HCT116 (cell line): ENCODE measurements at regions not wholly inside any gene's neighbourhood (a gene's known extent, or its start where the extent isn't known, plus 50 kb on each side); places are given as distances from the start of the nearest gene placed in this dataset.

Source experiments
- ATAC-seq: fragments of 200-7000 bp; cut with Tn5 transposase; 2 replicates; pipeline ENCODE4 v1.9.1; 2020; ENCODE audit warnings: mild to moderate bottlenecking, moderate library complexity
- BruUV-seq: library from RNA; stranded (reverse); fragments of 400-500 nt; replicated peaks from 2 replicates; lab custom pipeline; 2021; lab: Mats Ljungman, UMichigan
- CTCF ChIA-PET: fragments of 300-600 bp; sonication (Branson Sonifier 250); formaldehyde crosslinking; loops from one replicate; lab custom pipeline; 2021; ENCODE audit warnings: antibody characterized with exemption; lab: Charles Lee
- POLR2A ChIA-PET: fragments of 300-600, 350-600 bp; sonication (Branson Sonifier 250); formaldehyde crosslinking; loops from one replicate; lab custom pipeline; 2021; ENCODE audit warnings: antibody characterized with exemption; lab: Charles Lee
- RAD21 ChIA-PET, 2 experiments: fragments of 300-600 bp; sonication (Branson Sonifier 250); formaldehyde crosslinking; loops; one replicate each; lab custom pipeline; 2023; ENCODE audit warnings: low total read pairs in 2 of 2; ENCODE audit not compliant: uncharacterized antibody in 2 of 2, unreplicated experiment in 2 of 2, low non-redundant PET in 1 of 2; lab: Charles Lee
- DNase-seq: peaks from one replicate; pipeline ENCODE4 v3.0.0-alpha.2; 2010; ENCODE audit warnings: low read depth, low spot score
- H2AFZ ChIP-seq: fragments of 200-600 bp; shearing (Covaris generic), sonication (generic); 2 replicates; pipeline ENCODE4 v1.6.1; 2017; ENCODE audit warnings: low read depth, mixed run types, mixed read lengths, antibody characterized with exemption, low read length; ENCODE audit not compliant: poor library complexity, severe bottlenecking
- H3K27ac ChIP-seq: 2 replicates; pipeline ENCODE4 v1.5.1; 2012; ENCODE audit warnings: low read depth, low read length
- H3K27me3 ChIP-seq: fragments of 200-600 bp; sonication (generic); 2 replicates; pipeline ENCODE4 v1.6.1; 2016; ENCODE audit warnings: mixed run types, low read length, mixed read lengths; ENCODE audit not compliant: insufficient read depth
- H3K36me3 ChIP-seq, 2 experiments: fragments of 200-500 bp in 1 of 2; fragments of 200-600 bp in 1 of 2; sonication (Bioruptor generic) in 1 of 2; sonication (generic) in 1 of 2; 2 replicates each; pipeline versions ENCODE4 v1.5.1 to v1.6.1; 2014 to 2016; ENCODE audit warnings: low read length in 2 of 2, inconsistent platforms in 1 of 2, mixed read lengths in 1 of 2, mixed run types in 1 of 2; ENCODE audit not compliant: insufficient read depth in 2 of 2, control insufficient read depth in 1 of 2
- H3K4me1 ChIP-seq, 2 experiments: fragments of 200-600 bp in 1 of 2; sonication (generic) in 1 of 2; 2 replicates each; pipeline versions ENCODE4 v1.5.1 to v1.6.1; 2012 to 2017; ENCODE audit warnings: low read length in 2 of 2, inconsistent platforms in 1 of 2, mild to moderate bottlenecking in 1 of 2, mixed read lengths in 1 of 2, mixed run types in 1 of 2, moderate library complexity in 1 of 2; ENCODE audit not compliant: insufficient read depth in 2 of 2, control insufficient read depth in 1 of 2
- H3K4me2 ChIP-seq: fragments of 200-600 bp; sonication (generic); 2 replicates; pipeline ENCODE4 v1.6.1; 2017; ENCODE audit warnings: mixed run types, low read length, mixed read lengths
- H3K4me3 ChIP-seq, 2 experiments: fragments of 200-600 bp in 1 of 2; sonication (generic) in 1 of 2; replicated peaks in 1 of 2; 2 replicates each; pipeline ENCODE4 v1.5.1; 2011 to 2016; ENCODE audit warnings: low read length in 2 of 2, control low read depth in 1 of 2, low read depth in 1 of 2, mild to moderate bottlenecking in 1 of 2, mixed read lengths in 1 of 2, mixed run types in 1 of 2
- H3K79me2 ChIP-seq: fragments of 200-600 bp; sonication (generic); 2 replicates; pipeline ENCODE4 v1.6.1; 2017; ENCODE audit warnings: mild to moderate bottlenecking, mixed run types, low read length, moderate library complexity, mixed read lengths; ENCODE audit not compliant: insufficient read depth
- H3K9ac ChIP-seq: fragments of 200-600 bp; sonication (generic); 2 replicates; pipeline ENCODE4 v1.6.1; 2016; ENCODE audit warnings: low read length, mixed read lengths
- H3K9me2 ChIP-seq: fragments of 200-600 bp; sonication (generic), shearing (Covaris generic); 2 replicates; pipeline ENCODE4 v1.6.1; 2017; ENCODE audit warnings: mixed run types, mild to moderate bottlenecking, moderate library complexity; ENCODE audit not compliant: insufficient read depth
- H3K9me3 ChIP-seq, 2 experiments: fragments of 200-500 bp in 1 of 2; fragments of 200-600 bp in 1 of 2; sonication (Bioruptor generic) in 1 of 2; sonication (generic) in 1 of 2; 2 replicates each; pipeline ENCODE4 v1.6.1; 2014 to 2017; ENCODE audit warnings: low read length in 2 of 2, mixed read lengths in 2 of 2, inconsistent platforms in 1 of 2, low read depth in 1 of 2, mild to moderate bottlenecking in 1 of 2, mixed run types in 1 of 2, moderate library complexity in 1 of 2; ENCODE audit not compliant: control insufficient read depth in 1 of 2, insufficient read depth in 1 of 2
- H4K20me1 ChIP-seq: fragments of 200-600 bp; sonication (generic), shearing (Covaris generic); 2 replicates; pipeline ENCODE4 v1.6.1; 2017; ENCODE audit warnings: mixed run types, mild to moderate bottlenecking, moderate library complexity; ENCODE audit not compliant: insufficient read depth
- ATF3 ChIP-seq: IDR thresholded peaks from 2 replicates; pipeline ENCODE4 v1.6.1; 2012
- CBX3 ChIP-seq: IDR thresholded peaks from 2 replicates; pipeline ENCODE4 v1.6.1; 2012; ENCODE audit warnings: low read depth
- CTCF ChIP-seq, 3 experiments: fragments of 200-600 bp in 1 of 3; sonication (generic) in 1 of 3; IDR thresholded peaks in 2 of 3; conservative IDR thresholded peaks in 1 of 3; 2 replicates each; pipeline ENCODE4 v1.5.1; 2012 to 2017; ENCODE audit warnings: low read depth in 2 of 3, low read length in 2 of 3, antibody characterized with exemption in 1 of 3, borderline replicate concordance in 1 of 3, control low read depth in 1 of 3, mild to moderate bottlenecking in 1 of 3, mixed read lengths in 1 of 3, mixed run types in 1 of 3, moderate library complexity in 1 of 3; ENCODE audit not compliant: insufficient read depth in 1 of 3
- EGR1 ChIP-seq: IDR thresholded peaks from 2 replicates; pipeline ENCODE4 v1.6.1; 2012; ENCODE audit warnings: low read depth
- ELF1 ChIP-seq: IDR thresholded peaks from 2 replicates; pipeline ENCODE4 v1.6.1; 2012; ENCODE audit warnings: low read depth, borderline replicate concordance
- EZH2 ChIP-seq: fragments of 200-600 bp; sonication (generic); IDR thresholded peaks from 2 replicates; pipeline ENCODE4 v1.6.1; 2017; ENCODE audit warnings: antibody characterized with exemption, mixed run types
- MAX ChIP-seq: IDR thresholded peaks from 2 replicates; pipeline ENCODE4 v1.6.1; 2012
- RAD21 ChIP-seq: IDR thresholded peaks from 2 replicates; pipeline ENCODE4 v1.6.1; 2012; ENCODE audit warnings: low read depth, mild to moderate bottlenecking
- REST ChIP-seq: IDR thresholded peaks from 2 replicates; pipeline ENCODE4 v1.6.1; 2012; ENCODE audit warnings: low read depth
- SP1 ChIP-seq: IDR thresholded peaks from 2 replicates; pipeline ENCODE4 v1.6.1; 2012; ENCODE audit warnings: low read depth
- SRF ChIP-seq: IDR thresholded peaks from 2 replicates; pipeline ENCODE4 v1.6.1; 2012; ENCODE audit warnings: low read depth
- ZBTB33 ChIP-seq: IDR thresholded peaks from 2 replicates; pipeline ENCODE4 v1.6.1; 2011; ENCODE audit warnings: mild to moderate bottlenecking, low read length, moderate library complexity; ENCODE audit not compliant: insufficient replicate concordance; ENCODE audit errors: extremely low read depth
- ZFX ChIP-seq: fragments of 450-650 bp; IDR thresholded peaks from 2 replicates; pipeline ENCODE4 v1.6.1; 2017
- intact Hi-C: fragments of 100-400 bp; cut with micrococcal nuclease; formaldehyde crosslinking; loops from 2 replicates; pipeline ENCODE4 v1.10.0; 2022

- no peak for TF ChIP-seq CTCF (IDR thresholded peaks at IDR 0.05 in 2 of 3, conservative IDR thresholded peaks at IDR 0.05 in 1 of 3; ENCODE audit: borderline replicate concordance in 1 of 3, insufficient read depth in 1 of 3, low read depth in 2 of 3, low read length in 2 of 3)
- no peak for TF ChIP-seq ELF1
- TF ChIP-seq SRF = no peak
- no peak for TF ChIP-seq MAX
- TF ChIP-seq ZFX = no peak
These were observed 126.2 kb upstream of the C2CD4B start (continued) for GRCh38 chr15:62291262-62291661.

- Histone ChIP-seq H3K4me1 (no peaks in the 10 kb centered on the region), H3K27ac (no peak overlapping the region), H3K4me2 (no peak overlapping the region), H4K20me1 (no peaks in the 10 kb centered on the region), H3K79me2 (no peaks in the 10 kb centered on the region), H3K9me3 (no peaks in the 10 kb centered on the region), H3K27me3 (peaks cover 14% of the 10 kb centered on the region), H2AFZ (no peak overlapping the region), H3K4me3 (no peak overlapping the region), H3K9me2 (no peaks in the 10 kb centered on the region), H3K36me3 (no peaks in the 10 kb centered on the region), H3K9ac (no peak overlapping the region)
- ChIA-PET POLR2A (no interaction called here), CTCF (no interaction called here), RAD21 (no interaction called here)
- no TSS peak for BruUV-seq
- intact Hi-C loops = no loop called here
- DNase-seq (no peak), ATAC-seq (no peak)
- TF ChIP-seq EGR1 (no peak), CTCF (IDR thresholded peaks at IDR 0.05 in 2 of 3, conservative IDR thresholded peaks at IDR 0.05 in 1 of 3; ENCODE audit: borderline replicate concordance in 1 of 3, insufficient read depth in 1 of 3, low read depth in 2 of 3, low read length in 2 of 3) (no peak), SRF (no peak), EZH2 (no peak), RAD21 (no peak), ATF3 (no peak), ZBTB33 (no peak), CBX3 (no peak), REST (no peak), SP1 (no peak)
These were observed 131.8 kb upstream of the C2CD4B start for GRCh38 chr15:62296756-62297507.
